ENCODE measurements at regions not wholly inside any gene's neighbourhood (a gene's known extent, or its start where the extent isn't known, plus 50 kb on each side); places are given as distances from the start of the nearest gene placed in this dataset.

- H3K79me2 ChIP-seq (replicated peaks; ENCODE audit: insufficient read depth, low read length): no peaks in the 10 kb centered on the region
- H3K4me2 ChIP-seq (ENCODE audit: low read length): no peak overlapping the region
- no peaks in the 10 kb centered on the region for H4K20me1 ChIP-seq (ENCODE audit: insufficient read depth)
- H2AFZ ChIP-seq (ENCODE audit: low read depth, low read length): no peak overlapping the region
- no peaks in the 10 kb centered on the region for H3K36me3 ChIP-seq (ENCODE audit: insufficient read depth, low read length)
- H3K4me3 ChIP-seq (ENCODE audit: low read length): no peak overlapping the region
- no peak for TF ChIP-seq TAF1 (IDR thresholded peaks at IDR 0.05; ENCODE audit: low read depth)
- TF ChIP-seq POLR2AphosphoS5 (IDR thresholded peaks at IDR 0.05): no peak
- TF ChIP-seq CTCF (IDR thresholded peaks at IDR 0.05; ENCODE audit: poor library complexity, severe bottlenecking): no peak
- TF ChIP-seq SMC3 (conservative IDR thresholded peaks at IDR 0.05; ENCODE audit: poor library complexity): no peak
- no peak for TF ChIP-seq RAD21 (conservative IDR thresholded peaks at IDR 0.05)
- TF ChIP-seq EZH2 (IDR thresholded peaks at IDR 0.05; ENCODE audit: borderline replicate concordance, insufficient read depth, low read length, poor library complexity, severe bottlenecking): no peak
- no peak for TF ChIP-seq REST (IDR thresholded peaks at IDR 0.05; ENCODE audit: borderline replicate concordance)
- no peak for TF ChIP-seq EP300 (conservative IDR thresholded peaks at IDR 0.05; ENCODE audit: poor library complexity, severe bottlenecking)
- TF ChIP-seq MXI1 (conservative IDR thresholded peaks at IDR 0.05; ENCODE audit: poor library complexity, severe bottlenecking): no peak
- no peaks in the 10 kb centered on the region for H3F3A ChIP-seq (ENCODE audit: insufficient read depth, low read length, poor library complexity, severe bottlenecking)
- H3K9ac ChIP-seq (ENCODE audit: low read length): no peak overlapping the region
- H3K9me2 ChIP-seq (ENCODE audit: insufficient read depth, low read length): no peaks in the 10 kb centered on the region
- no peaks in the 10 kb centered on the region for H3K27me3 ChIP-seq (ENCODE audit: insufficient read depth, low read depth, low read length)
- no peaks in the 10 kb centered on the region for H3K9me3 ChIP-seq (ENCODE audit: low read length)
- no peak overlapping the region for H3K27ac ChIP-seq (ENCODE audit: low read length)
These were observed 579.2 kb upstream of the ADGRL2 start for GRCh38 chr1:81221564-81221963.

GRCh38 chr1:81220614-81221071 lies 580.1 kb upstream of the ADGRL2 start:
- no peaks in the 10 kb centered on the region for H4K20me1 ChIP-seq (ENCODE audit: insufficient read depth)
- no peaks in the 10 kb centered on the region for H3F3A ChIP-seq (ENCODE audit: insufficient read depth, low read length, poor library complexity, severe bottlenecking)
- no peaks in the 10 kb centered on the region for H3K36me3 ChIP-seq (ENCODE audit: insufficient read depth, low read length)
- no peak overlapping the region for H2AFZ ChIP-seq (ENCODE audit: low read depth, low read length)
- no peaks in the 10 kb centered on the region for H3K9me3 ChIP-seq (ENCODE audit: low read length)
- no peak overlapping the region for H3K9ac ChIP-seq (ENCODE audit: low read length)
- no peaks in the 10 kb centered on the region for H3K79me2 ChIP-seq (replicated peaks; ENCODE audit: insufficient read depth, low read length)
- no peak overlapping the region for H3K27ac ChIP-seq (ENCODE audit: low read length)
- no peaks in the 10 kb centered on the region for H3K9me2 ChIP-seq (ENCODE audit: insufficient read depth, low read length)
- no peak overlapping the region for H3K4me2 ChIP-seq (ENCODE audit: low read length)
- no peaks in the 10 kb centered on the region for H3K27me3 ChIP-seq (ENCODE audit: insufficient read depth, low read depth, low read length)
- TF ChIP-seq POLR2AphosphoS5 (IDR thresholded peaks at IDR 0.05) (no peak), SMC3 (conservative IDR thresholded peaks at IDR 0.05; ENCODE audit: poor library complexity) (no peak), REST (IDR thresholded peaks at IDR 0.05; ENCODE audit: borderline replicate concordance) (no peak), TAF1 (IDR thresholded peaks at IDR 0.05; ENCODE audit: low read depth) (no peak), EP300 (conservative IDR thresholded peaks at IDR 0.05; ENCODE audit: poor library complexity, severe bottlenecking) (no peak), MXI1 (conservative IDR thresholded peaks at IDR 0.05; ENCODE audit: poor library complexity, severe bottlenecking) (no peak), CTCF (IDR thresholded peaks at IDR 0.05; ENCODE audit: poor library complexity, severe bottlenecking) (no peak)
- H3K4me3 ChIP-seq (ENCODE audit: low read length): no peak overlapping the region

Data from neural cell (in vitro differentiated cells).